HL-60 (cell line): ENCODE measurements at regions not wholly inside any gene's neighbourhood (a gene's known extent, or its start where the extent isn't known, plus 50 kb on each side); places are given as distances from the start of the nearest gene placed in this dataset.

ENCODE experiments used
- DNase-seq, 2 experiments: peaks; one replicate each; pipeline ENCODE4 v3.0.0-alpha.2; 2010 to 2020; ENCODE audit warnings: low read depth in 1 of 2, low spot score in 1 of 2
- H3K27ac ChIP-seq: fragments of 250-450 bp; sonication (Bioruptor Pico); replicated peaks from 2 replicates; pipeline ENCODE4 v1.5.1; 2020; ENCODE audit warnings: mild to moderate bottlenecking, moderate library complexity
- H3K27me3 ChIP-seq: fragments of 250-450 bp; sonication (Bioruptor Pico); 2 replicates; pipeline ENCODE4 v1.5.1; 2021; ENCODE audit warnings: mild to moderate bottlenecking, moderate library complexity; ENCODE audit not compliant: insufficient read depth, poor library complexity, severe bottlenecking
- H3K4me3 ChIP-seq: replicated peaks from 2 replicates; pipeline ENCODE4 v1.5.1; 2011; ENCODE audit warnings: mild to moderate bottlenecking, control low read depth, low read length; ENCODE audit not compliant: insufficient read depth
- CTCF ChIP-seq: IDR thresholded peaks from one replicate; pipeline ENCODE4 v1.5.1; 2011; ENCODE audit warnings: low read length, control low read depth, inconsistent platforms; ENCODE audit not compliant: insufficient read depth
- GABPA ChIP-seq: IDR thresholded peaks from 2 replicates; pipeline ENCODE4 v1.6.1; 2012; ENCODE audit warnings: low read depth
- POLR2AphosphoS5 ChIP-seq: IDR thresholded peaks from 2 replicates; pipeline ENCODE4 v1.6.1; 2012; ENCODE audit warnings: low read depth
- REST ChIP-seq: IDR thresholded peaks from 2 replicates; pipeline ENCODE4 v1.6.1; 2012; ENCODE audit warnings: low read depth; ENCODE audit not compliant: insufficient replicate concordance
- SPI1 ChIP-seq: IDR thresholded peaks from 2 replicates; pipeline ENCODE4 v1.6.1; 2012; ENCODE audit warnings: low read depth, mild to moderate bottlenecking, borderline replicate concordance

- Histone ChIP-seq H3K4me3 (no peak overlapping the region), H3K27me3 (no peaks in the 10 kb centered on the region), H3K27ac (no peak overlapping the region)
- TF ChIP-seq REST (no peak), CTCF (no peak), SPI1 (no peak), GABPA (no peak)
- no peak for DNase-seq
Observed at GRCh38 chr10:109374215-109374614, 549.1 kb downstream of the XPNPEP1 start.

GRCh38 chr10:109359316-109359715, 564.0 kb downstream of the XPNPEP1 start:
- no peaks in the 10 kb centered on the region for H3K27me3 ChIP-seq
- DNase-seq, result no peak
- H3K4me3 ChIP-seq, result no peak overlapping the region
- no peak for TF ChIP-seq POLR2AphosphoS5
- TF ChIP-seq SPI1, result no peak
- no peak for TF ChIP-seq CTCF
- no peak for TF ChIP-seq REST
- no peak for TF ChIP-seq GABPA
- H3K27ac ChIP-seq, result no peak overlapping the region

- DNase-seq, result no peak
- no peaks in the 10 kb centered on the region for H3K27me3 ChIP-seq
- no peak overlapping the region for H3K4me3 ChIP-seq
- TF ChIP-seq CTCF, result no peak
- TF ChIP-seq SPI1, result no peak
- TF ChIP-seq REST, result no peak
- TF ChIP-seq POLR2AphosphoS5, result no peak
- no peak for TF ChIP-seq GABPA
- no peak overlapping the region for H3K27ac ChIP-seq
Observed at GRCh38 chr10:109358325-109358724, 565.0 kb downstream of the XPNPEP1 start.
